ENCODE measurements at regions not wholly inside any gene's neighbourhood (a gene's known extent, or its start where the extent isn't known, plus 50 kb on each side); places are given as distances from the start of the nearest gene placed in this dataset.

DNA sequence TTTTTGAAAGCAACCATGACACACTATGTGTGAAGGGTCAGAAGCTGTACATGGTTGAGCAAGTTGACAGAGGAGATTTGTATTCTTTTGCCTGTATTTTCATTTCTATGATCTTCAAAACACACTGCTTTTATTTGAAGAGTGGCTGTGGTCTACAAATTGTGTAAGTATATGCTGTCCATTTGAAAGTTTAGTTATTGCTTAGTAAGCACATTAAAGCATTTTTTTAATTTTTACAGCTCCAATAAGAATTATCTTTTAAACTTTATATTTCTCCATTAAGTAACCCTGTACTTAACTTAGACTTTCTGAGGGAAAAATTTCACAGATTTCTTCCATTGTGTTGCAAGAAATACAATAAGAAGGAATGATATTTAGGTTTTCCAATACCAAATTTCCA, 915.2 kb downstream of the SLC6A15 start:
- no peak overlapping the region for H3K9ac ChIP-seq (ENCODE audit: low read length)
- no peak overlapping the region for H3K27ac ChIP-seq (ENCODE audit: low read depth, low read length, poor library complexity, severe bottlenecking)
- H4K20me1 ChIP-seq (ENCODE audit: insufficient read depth, low read length): no peaks in the 10 kb centered on the region
- no peaks in the 10 kb centered on the region for H3K27me3 ChIP-seq (ENCODE audit: insufficient read depth, low read length)
- no peaks in the 10 kb centered on the region for H3F3A ChIP-seq (ENCODE audit: insufficient read depth, low read length)
- no peak for TF ChIP-seq CTCF (IDR thresholded peaks at IDR 0.05; ENCODE audit: low read length)
- no peak for TF ChIP-seq EZH2 (IDR thresholded peaks at IDR 0.05; ENCODE audit: borderline replicate concordance, low read length)
- H3K9me2 ChIP-seq (ENCODE audit: low read depth, low read length): no peaks in the 10 kb centered on the region
- H3K36me3 ChIP-seq (ENCODE audit: insufficient read depth, low read length): no peaks in the 10 kb centered on the region
- H3K4me1 ChIP-seq (ENCODE audit: insufficient read depth, low read length, severe bottlenecking): no peaks in the 10 kb centered on the region
- H3K79me2 ChIP-seq (ENCODE audit: insufficient read depth, low read length): no peaks in the 10 kb centered on the region
- no peaks in the 10 kb centered on the region for H3K9me3 ChIP-seq (ENCODE audit: low read length)
- H3K4me2 ChIP-seq (ENCODE audit: low read length): no peak overlapping the region
- no peak overlapping the region for H3K4me3 ChIP-seq (ENCODE audit: low read depth, low read length, poor library complexity, severe bottlenecking)
- no peak overlapping the region for H2AFZ ChIP-seq (ENCODE audit: low read length)

DNA sequence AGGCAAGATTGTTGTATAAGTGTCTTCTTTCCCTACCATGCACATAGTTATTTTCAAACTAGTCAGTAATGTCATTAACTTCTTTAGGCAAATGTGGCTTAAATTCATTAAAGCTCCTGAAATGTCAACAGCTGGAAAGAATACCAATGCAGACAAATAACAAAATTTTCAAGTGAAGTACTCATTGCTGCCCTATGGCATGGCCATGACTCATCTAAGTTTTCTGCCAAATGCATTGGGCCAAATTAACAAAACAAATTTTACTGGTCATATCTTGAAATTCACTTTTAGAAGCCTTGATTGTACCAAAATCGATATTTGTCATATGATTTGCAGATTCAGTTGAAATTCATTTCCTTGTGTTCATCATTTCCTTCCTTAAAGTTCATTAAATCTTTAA, 915.9 kb downstream of the SLC6A15 start:
- no peak for TF ChIP-seq CTCF (IDR thresholded peaks at IDR 0.05; ENCODE audit: low read length)
- no peak for TF ChIP-seq EZH2 (IDR thresholded peaks at IDR 0.05; ENCODE audit: borderline replicate concordance, low read length)
- Histone ChIP-seq H2AFZ (ENCODE audit: low read length) (no peak overlapping the region), H3K27ac (ENCODE audit: low read depth, low read length, poor library complexity, severe bottlenecking) (no peak overlapping the region)

DNA sequence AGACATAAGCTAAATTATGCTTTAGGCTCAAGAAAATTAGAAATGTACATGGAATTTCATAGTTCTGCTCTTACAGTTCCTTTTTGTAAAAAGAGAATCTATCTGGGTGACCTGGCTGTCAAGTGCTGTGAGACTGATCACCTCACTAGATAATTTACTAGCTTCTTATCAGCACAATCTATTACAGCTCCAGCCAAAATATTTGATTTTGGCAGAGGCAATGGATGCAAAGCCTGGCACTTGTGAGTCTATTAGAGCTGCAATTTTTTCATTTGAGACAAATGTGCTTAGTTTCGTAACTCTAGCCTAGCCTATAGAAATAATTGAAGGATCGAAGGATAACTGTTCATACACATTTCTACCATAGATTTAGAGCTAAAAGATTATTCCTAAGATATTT, 927.5 kb downstream of the SLC6A15 start:
- H3K9me2 ChIP-seq (ENCODE audit: low read depth, low read length): no peaks in the 10 kb centered on the region
- no peak for TF ChIP-seq EZH2 (IDR thresholded peaks at IDR 0.05; ENCODE audit: borderline replicate concordance, low read length)
- no peak for TF ChIP-seq CTCF (IDR thresholded peaks at IDR 0.05; ENCODE audit: low read length)
- no peaks in the 10 kb centered on the region for H3K4me1 ChIP-seq (ENCODE audit: insufficient read depth, low read length, severe bottlenecking)
- no peak overlapping the region for H3K4me3 ChIP-seq (ENCODE audit: low read depth, low read length, poor library complexity, severe bottlenecking)
- H3K79me2 ChIP-seq (ENCODE audit: insufficient read depth, low read length): no peaks in the 10 kb centered on the region
- H3K27me3 ChIP-seq (ENCODE audit: insufficient read depth, low read length): no peaks in the 10 kb centered on the region
- no peaks in the 10 kb centered on the region for H3F3A ChIP-seq (ENCODE audit: insufficient read depth, low read length)
- no peak overlapping the region for H2AFZ ChIP-seq (ENCODE audit: low read length)
- H4K20me1 ChIP-seq (ENCODE audit: insufficient read depth, low read length): no peaks in the 10 kb centered on the region
- no peak overlapping the region for H3K27ac ChIP-seq (ENCODE audit: low read depth, low read length, poor library complexity, severe bottlenecking)
- H3K4me2 ChIP-seq (ENCODE audit: low read length): no peak overlapping the region
- no peak overlapping the region for H3K9ac ChIP-seq (ENCODE audit: low read length)
- no peaks in the 10 kb centered on the region for H3K36me3 ChIP-seq (ENCODE audit: insufficient read depth, low read length)
- H3K9me3 ChIP-seq (ENCODE audit: low read length): no peaks in the 10 kb centered on the region

More for the DNA sequence above, 915.9 kb downstream of the SLC6A15 start:
- H3K9me2 ChIP-seq (ENCODE audit: low read depth, low read length): no peaks in the 10 kb centered on the region
- no peaks in the 10 kb centered on the region for H3K9me3 ChIP-seq (ENCODE audit: low read length)
- H3K79me2 ChIP-seq (ENCODE audit: insufficient read depth, low read length): no peaks in the 10 kb centered on the region
- H3K36me3 ChIP-seq (ENCODE audit: insufficient read depth, low read length): no peaks in the 10 kb centered on the region
- no peaks in the 10 kb centered on the region for H4K20me1 ChIP-seq (ENCODE audit: insufficient read depth, low read length)
- H3K4me2 ChIP-seq (ENCODE audit: low read length): no peak overlapping the region
- H3K4me1 ChIP-seq (ENCODE audit: insufficient read depth, low read length, severe bottlenecking): no peaks in the 10 kb centered on the region
- H3K9ac ChIP-seq (ENCODE audit: low read length): no peak overlapping the region
- no peak overlapping the region for H3K4me3 ChIP-seq (ENCODE audit: low read depth, low read length, poor library complexity, severe bottlenecking)
- H3K27me3 ChIP-seq (ENCODE audit: insufficient read depth, low read length): no peaks in the 10 kb centered on the region
- no peaks in the 10 kb centered on the region for H3F3A ChIP-seq (ENCODE audit: insufficient read depth, low read length)
